Stomach (tissue), 4 donors: ENCODE measurements at regions not wholly inside any gene's neighbourhood (a gene's known extent, or its start where the extent isn't known, plus 50 kb on each side); places are given as distances from the start of the nearest gene placed in this dataset.

Experiments
- POLR2AphosphoS5 ChIP-seq, 3 donors: sonication (generic); formaldehyde crosslinking; IDR thresholded peaks; one replicate each; pipeline ENCODE4 v1.6.1; 2016; ENCODE audit warnings: antibody characterized with exemption in 3 of 3
- TF ChIP-seq, protein P1 (sequence below), 7 experiments: fragments of 450-650 bp in 4 of 7; fragments of 200-600 bp in 3 of 7; sonication (generic) in 3 of 7; IDR thresholded peaks; one replicate each; pipeline ENCODE4 v1.5.1; 2016 to 2019; ENCODE audit warnings: antibody characterized with exemption in 7 of 7, control low read depth in 2 of 7, mild to moderate bottlenecking in 1 of 7

DNA sequence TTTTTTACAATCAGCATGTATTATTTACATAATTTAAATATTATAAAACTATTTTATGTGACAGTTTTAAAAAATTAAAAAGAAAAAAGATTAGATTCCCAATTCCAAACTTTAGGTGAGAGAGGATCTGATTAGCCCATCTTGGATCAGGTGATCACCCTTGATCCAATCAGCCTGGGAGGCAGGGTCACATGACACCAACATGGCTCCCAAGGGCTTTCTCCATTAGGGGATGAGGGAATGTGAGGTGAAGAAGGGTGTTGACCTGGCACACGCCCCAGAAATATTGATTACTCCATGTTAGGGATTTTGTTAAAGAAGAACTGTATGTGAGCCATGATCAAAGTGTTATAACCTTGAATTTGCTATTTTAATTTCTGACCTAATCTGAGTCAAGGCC, 225.4 kb downstream of the RBM19 start:
- TF ChIP-seq, protein P1, sequence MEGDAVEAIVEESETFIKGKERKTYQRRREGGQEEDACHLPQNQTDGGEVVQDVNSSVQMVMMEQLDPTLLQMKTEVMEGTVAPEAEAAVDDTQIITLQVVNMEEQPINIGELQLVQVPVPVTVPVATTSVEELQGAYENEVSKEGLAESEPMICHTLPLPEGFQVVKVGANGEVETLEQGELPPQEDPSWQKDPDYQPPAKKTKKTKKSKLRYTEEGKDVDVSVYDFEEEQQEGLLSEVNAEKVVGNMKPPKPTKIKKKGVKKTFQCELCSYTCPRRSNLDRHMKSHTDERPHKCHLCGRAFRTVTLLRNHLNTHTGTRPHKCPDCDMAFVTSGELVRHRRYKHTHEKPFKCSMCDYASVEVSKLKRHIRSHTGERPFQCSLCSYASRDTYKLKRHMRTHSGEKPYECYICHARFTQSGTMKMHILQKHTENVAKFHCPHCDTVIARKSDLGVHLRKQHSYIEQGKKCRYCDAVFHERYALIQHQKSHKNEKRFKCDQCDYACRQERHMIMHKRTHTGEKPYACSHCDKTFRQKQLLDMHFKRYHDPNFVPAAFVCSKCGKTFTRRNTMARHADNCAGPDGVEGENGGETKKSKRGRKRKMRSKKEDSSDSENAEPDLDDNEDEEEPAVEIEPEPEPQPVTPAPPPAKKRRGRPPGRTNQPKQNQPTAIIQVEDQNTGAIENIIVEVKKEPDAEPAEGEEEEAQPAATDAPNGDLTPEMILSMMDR (IDR thresholded peaks at IDR 0.05), result no peak
- TF ChIP-seq POLR2AphosphoS5 (IDR thresholded peaks at IDR 0.05), result no peak
